A549 (cell line): ENCODE measurements at regions not wholly inside any gene's neighbourhood (a gene's known extent, or its start where the extent isn't known, plus 50 kb on each side); places are given as distances from the start of the nearest gene placed in this dataset.

Experiments
- ATAC-seq, 2 experiments: fragments of 200-7000 bp in 1 of 2; fragments of >200 bp in 1 of 2; cut with Nextera tagmentation in 1 of 2; cut with Tn5 transposase in 1 of 2; 3 replicates each; pipeline versions ENCODE4 v1.8.0 to v1.9.1; 2018 to 2020; ENCODE audit warnings: mild to moderate bottlenecking in 1 of 2, moderate library complexity in 1 of 2
- CTCF ChIA-PET: fragments of 300-600 bp; sonication (Branson Sonifier 250); formaldehyde crosslinking; extraction: SDS; loops from one replicate; lab custom pipeline; 2021; ENCODE audit warnings: antibody characterized with exemption, inconsistent platforms; lab: Yijun Ruan, JAX
- POLR2A ChIA-PET: fragments of 350-600 bp; formaldehyde crosslinking; extraction: SDS; loops from one replicate; lab custom pipeline; 2021; ENCODE audit warnings: antibody characterized with exemption, inconsistent platforms; lab: Yijun Ruan, JAX
- DNase-seq, 2 experiments: peaks; one replicate each; pipeline versions ENCODE4 v3.0.0 to v3.0.0-alpha.2; 2011 to 2016; ENCODE audit warnings: low read depth in 1 of 2, low spot score in 1 of 2
- FAIRE-seq: peaks from 2 replicates; lab custom pipeline; 2011; peaks lifted over from hg19 to GRCh38; lab: Jason Lieb, UNC
- H3K27ac ChIP-seq, 2 experiments: fragments of >200 bp; sonication (Bioruptor Twin); formaldehyde crosslinking; 3 replicates each; pipeline ENCODE4 v1.5.1; 2016 to 2017
- H3K4me1 ChIP-seq: fragments of >200 bp; sonication (Bioruptor Twin); formaldehyde crosslinking; 3 replicates; pipeline ENCODE4 v1.6.1; 2016
- H3K4me2 ChIP-seq: fragments of >200 bp; sonication (Bioruptor Twin); formaldehyde crosslinking; 3 replicates; pipeline ENCODE4 v1.6.1; 2016
- H3K4me3 ChIP-seq: fragments of >200 bp; sonication (Bioruptor Twin); formaldehyde crosslinking; 3 replicates; pipeline ENCODE4 v1.5.1; 2016
- H3K9me3 ChIP-seq: fragments of >200 bp; sonication (Bioruptor Twin); formaldehyde crosslinking; 3 replicates; pipeline ENCODE4 v1.6.1; 2016
- CBX2 ChIP-seq: fragments of 200-600 bp; sonication (generic); IDR thresholded peaks from 2 replicates; pipeline ENCODE4 v1.6.1; 2016; ENCODE audit warnings: low read depth, mild to moderate bottlenecking, borderline replicate concordance
- CBX8 ChIP-seq: fragments of 200-600 bp; sonication (generic); IDR thresholded peaks from 2 replicates; pipeline ENCODE4 v1.6.1; 2016
- CEBPB ChIP-seq, 2 experiments: fragments of >200 bp in 1 of 2; sonication (Bioruptor Twin) in 1 of 2; formaldehyde crosslinking in 1 of 2; IDR thresholded peaks; 2 replicates each; pipeline ENCODE4 v1.6.1; 2012 to 2016
- CHD2 ChIP-seq: fragments of 150-350 bp; IDR thresholded peaks from 2 replicates; pipeline ENCODE4 v1.6.1; 2014; ENCODE audit warnings: low read length; ENCODE audit not compliant: partially characterized antibody
- CHD4 ChIP-seq: fragments of 200-600 bp; sonication (generic); IDR thresholded peaks from 2 replicates; pipeline ENCODE4 v1.6.1; 2016; ENCODE audit warnings: antibody characterized with exemption, mild to moderate bottlenecking, borderline replicate concordance
- ESRRA ChIP-seq: fragments of 150-350 bp; IDR thresholded peaks from 2 replicates; pipeline ENCODE4 v1.6.1; 2014; ENCODE audit warnings: mild to moderate bottlenecking, low read length, borderline replicate concordance
- FOSL2 ChIP-seq, 2 experiments: fragments of 450-650 bp in 1 of 2; fragments of >200 bp in 1 of 2; sonication (Bioruptor Twin) in 1 of 2; formaldehyde crosslinking; IDR thresholded peaks; 2 replicates each; pipeline versions ENCODE4 v1.5.0 to v1.6.1; 2016 to 2020; ENCODE audit warnings: mild to moderate bottlenecking in 1 of 2, moderate library complexity in 1 of 2
- GATA3 ChIP-seq: IDR thresholded peaks from 2 replicates; pipeline ENCODE4 v1.6.1; 2012; ENCODE audit warnings: borderline replicate concordance
- HES2 ChIP-seq: fragments of >200 bp; sonication (Bioruptor Twin); formaldehyde crosslinking; IDR thresholded peaks from 2 replicates; pipeline ENCODE4 v1.6.1; 2016
- HEYL ChIP-seq: fragments of 250-450 bp; sonication (Bioruptor Pico); IDR thresholded peaks from 2 replicates; pipeline ENCODE4 v1.8.0; 2021; ENCODE audit warnings: mild to moderate bottlenecking, moderate library complexity
- HMGXB4 ChIP-seq: fragments of 250-450 bp; sonication (Bioruptor Pico); IDR thresholded peaks from 2 replicates; pipeline ENCODE4 v1.5.0; 2021; ENCODE audit warnings: mild to moderate bottlenecking, moderate library complexity, borderline replicate concordance
- HOXB13 ChIP-seq: fragments of 250-450 bp; sonication (Bioruptor Pico); IDR thresholded peaks from 2 replicates; pipeline ENCODE4 v1.5.0; 2020; ENCODE audit warnings: low read depth, mild to moderate bottlenecking, moderate library complexity
- JUN ChIP-seq, 2 experiments: fragments of >200 bp; sonication (Bioruptor Twin); formaldehyde crosslinking; IDR thresholded peaks; 2 replicates in 1 of 2; 3 replicates in 1 of 2; pipeline ENCODE4 v1.6.1; 2016 to 2017
- JUNB ChIP-seq: fragments of >200 bp; sonication (Bioruptor Twin); formaldehyde crosslinking; IDR thresholded peaks from 2 replicates; pipeline ENCODE4 v1.6.1; 2016
- KDM1A ChIP-seq: fragments of 200-600 bp; sonication (generic); IDR thresholded peaks from 2 replicates; pipeline ENCODE4 v1.6.1; 2016; ENCODE audit warnings: low read depth, mild to moderate bottlenecking
- MAFK ChIP-seq: fragments of 450-650 bp; IDR thresholded peaks from 2 replicates; pipeline ENCODE4 v1.6.1; 2014; ENCODE audit not compliant: partially characterized antibody
- MYC ChIP-seq: IDR thresholded peaks from 2 replicates; pipeline ENCODE4 v1.6.1; 2012; ENCODE audit warnings: mild to moderate bottlenecking, inconsistent platforms, low read length, improper control_type of control experiment, borderline replicate concordance
- REST ChIP-seq: fragments of 200-600 bp; sonication (generic); IDR thresholded peaks from 2 replicates; pipeline ENCODE4 v1.6.1; 2016; ENCODE audit warnings: antibody characterized with exemption, mild to moderate bottlenecking, moderate library complexity
- SMC3 ChIP-seq: fragments of >200 bp; sonication (Bioruptor Twin); formaldehyde crosslinking; IDR thresholded peaks from 3 replicates; pipeline ENCODE4 v1.6.1; 2018; ENCODE audit warnings: inconsistent platforms
- SREBF2 ChIP-seq: fragments of 450-650 bp; IDR thresholded peaks from 2 replicates; pipeline ENCODE4 v1.6.1; 2014; ENCODE audit warnings: mild to moderate bottlenecking, moderate library complexity
- ZC3H11A ChIP-seq: fragments of 450-650 bp; IDR thresholded peaks from 2 replicates; pipeline ENCODE4 v1.6.1; 2014; ENCODE audit warnings: antibody characterized with exemption, mild to moderate bottlenecking
- ZNF302 ChIP-seq: fragments of 250-450 bp; sonication (Bioruptor Pico); IDR thresholded peaks from 2 replicates; pipeline ENCODE4 v1.9.0; 2021; ENCODE audit warnings: inconsistent platforms, mild to moderate bottlenecking, moderate library complexity
- ZSCAN20 ChIP-seq: fragments of 250-450 bp; sonication (Bioruptor Pico); IDR thresholded peaks from 2 replicates; pipeline ENCODE4 v1.8.0; 2022; ENCODE audit warnings: mild to moderate bottlenecking, moderate library complexity
- WGBS: methylation state at CpG from one replicate; pipeline ENCODE4 v1.1.6; 2017; ENCODE audit errors: missing lambda C conversion rate; 5-methylcytosine and 5-hydroxymethylcytosine counted together

GRCh38 chr2:9742601-9743000 lies 100.7 kb upstream of the TAF1B start:
- TF ChIP-seq MYC = no peak
- TF ChIP-seq FOSL2 (IDR thresholded peaks at IDR 0.05) = no peak
- no peak for TF ChIP-seq FOSL2 (CRISPR knock-in tag; IDR thresholded peaks at IDR 0.05)
- no peak for TF ChIP-seq JUN (IDR thresholded peaks at IDR 0.05)
- no peak for TF ChIP-seq ZC3H11A
- TF ChIP-seq CEBPB (IDR thresholded peaks at IDR 0.05) = no peak
- TF ChIP-seq REST = no peak
- no peak for TF ChIP-seq HOXB13 (CRISPR knock-in tag)
- no peak for TF ChIP-seq HES2
- TF ChIP-seq ESRRA = no peak
- TF ChIP-seq SREBF2 = no peak
- TF ChIP-seq ZNF302 (CRISPR knock-in tag) = no peak
- TF ChIP-seq CBX8 = no peak
- no peak for TF ChIP-seq CBX2
- TF ChIP-seq MAFK = no peak
- TF ChIP-seq HMGXB4 (CRISPR knock-in tag) = no peak
- TF ChIP-seq CHD4 = no peak
- TF ChIP-seq GATA3 = no peak
- ATAC-seq = no peak
- Histone ChIP-seq H3K9me3 (0 out of 3 replicates have a peak, but pooled peaks cover 5% of the 10 kb centered on the region), H3K4me3 (no peak overlapping the region), H3K4me2 (no peak overlapping the region), H3K27ac (no peak overlapping the region), H3K4me1 (peaks cover 24% of the 10 kb centered on the region)
- no peak for DNase-seq
- CTCF ChIA-PET = interaction anchor here (0.6 to 1.6 kb wide), 6 partner anchors 8 to 469 kb away, joined by 3 to 5 read pairs (median 4); no protein-coding TSS in a partner anchor
- 75% methylated on average over 5 of the region's 5 CpGs for WGBS
- POLR2A ChIA-PET = interaction anchor here (0.7 kb wide), 1 partner anchor 9 kb away, joined by 4 read pairs; no protein-coding TSS in a partner anchor
- no peak for FAIRE-seq

GRCh38 chr2:9744256-9745004 lies 98.8 kb upstream of the TAF1B start:
- CTCF ChIA-PET = interaction anchor here (0.8 to 19.4 kb wide), 2 partner anchors 8 to 28 kb away, joined by 6 to 234 read pairs; no protein-coding TSS in a partner anchor
- Histone ChIP-seq H3K4me1 (peaks cover 41% of the 10 kb centered on the region), H3K4me3 (no peak overlapping the region), H3K4me2 (peak overlapping the region; percentile 21; the same call in 2 of the 3 replicates), H3K9me3 (0 out of 3 replicates have a peak, but pooled peaks cover 5% of the 10 kb centered on the region), H3K27ac (peak overlapping the region; percentile 31 to 62; a peak in 3 of 6 replicates)
- peak; percentile 14 to 33; a peak in 3 of 6 replicates for ATAC-seq
- no peak for DNase-seq
- WGBS = 65% methylated on average over 12 of the region's 12 CpGs
- no peak for FAIRE-seq
- POLR2A ChIA-PET = no interaction called here
- TF ChIP-seq HEYL (CRISPR knock-in tag) (no peak), KDM1A (no peak), CHD4 (no peak), SMC3 (no peak), JUNB (no peak), CHD2 (no peak), ESRRA (no peak), ZSCAN20 (no peak)
